22Rv1 (cell line): ENCODE measurements at regions not wholly inside any gene's neighbourhood (a gene's known extent, or its start where the extent isn't known, plus 50 kb on each side); places are given as distances from the start of the nearest gene placed in this dataset.

Source experiments
- H3K27ac ChIP-seq: fragments of 450-650 bp; 2 replicates; pipeline ENCODE4 v1.5.1; 2017
- ZFX ChIP-seq: fragments of 450-650 bp; IDR thresholded peaks from 2 replicates; pipeline ENCODE4 v1.6.1; 2017; ENCODE audit warnings: antibody characterized with exemption, borderline replicate concordance
- TF ChIP-seq, protein P1 (sequence below): fragments of 450-650 bp; IDR thresholded peaks from 2 replicates; pipeline ENCODE4 v1.5.1; 2017; ENCODE audit warnings: mild to moderate bottlenecking

DNA sequence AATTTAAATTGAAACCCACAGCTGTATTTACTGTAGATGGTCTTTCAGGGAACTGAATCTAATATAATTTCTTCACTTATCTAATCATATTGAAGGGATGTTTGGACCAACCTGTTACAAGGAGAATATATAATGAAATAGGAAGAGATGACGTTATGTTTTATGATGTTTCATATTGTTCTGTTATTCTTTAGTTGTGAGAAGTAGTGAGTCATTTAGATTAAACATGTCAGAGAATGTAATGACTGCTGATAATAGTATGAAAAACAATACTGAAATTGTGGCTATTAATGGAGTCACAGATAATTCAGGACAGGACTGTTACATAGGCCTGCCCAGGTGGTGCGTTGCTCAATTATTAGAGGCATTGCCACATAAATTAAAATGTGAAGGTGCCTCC, 1993.4 kb downstream of the EFNA5 start:
- H3K27ac ChIP-seq = no peak overlapping the region
- TF ChIP-seq, protein P1, sequence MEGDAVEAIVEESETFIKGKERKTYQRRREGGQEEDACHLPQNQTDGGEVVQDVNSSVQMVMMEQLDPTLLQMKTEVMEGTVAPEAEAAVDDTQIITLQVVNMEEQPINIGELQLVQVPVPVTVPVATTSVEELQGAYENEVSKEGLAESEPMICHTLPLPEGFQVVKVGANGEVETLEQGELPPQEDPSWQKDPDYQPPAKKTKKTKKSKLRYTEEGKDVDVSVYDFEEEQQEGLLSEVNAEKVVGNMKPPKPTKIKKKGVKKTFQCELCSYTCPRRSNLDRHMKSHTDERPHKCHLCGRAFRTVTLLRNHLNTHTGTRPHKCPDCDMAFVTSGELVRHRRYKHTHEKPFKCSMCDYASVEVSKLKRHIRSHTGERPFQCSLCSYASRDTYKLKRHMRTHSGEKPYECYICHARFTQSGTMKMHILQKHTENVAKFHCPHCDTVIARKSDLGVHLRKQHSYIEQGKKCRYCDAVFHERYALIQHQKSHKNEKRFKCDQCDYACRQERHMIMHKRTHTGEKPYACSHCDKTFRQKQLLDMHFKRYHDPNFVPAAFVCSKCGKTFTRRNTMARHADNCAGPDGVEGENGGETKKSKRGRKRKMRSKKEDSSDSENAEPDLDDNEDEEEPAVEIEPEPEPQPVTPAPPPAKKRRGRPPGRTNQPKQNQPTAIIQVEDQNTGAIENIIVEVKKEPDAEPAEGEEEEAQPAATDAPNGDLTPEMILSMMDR = no peak
- TF ChIP-seq ZFX = no peak

DNA sequence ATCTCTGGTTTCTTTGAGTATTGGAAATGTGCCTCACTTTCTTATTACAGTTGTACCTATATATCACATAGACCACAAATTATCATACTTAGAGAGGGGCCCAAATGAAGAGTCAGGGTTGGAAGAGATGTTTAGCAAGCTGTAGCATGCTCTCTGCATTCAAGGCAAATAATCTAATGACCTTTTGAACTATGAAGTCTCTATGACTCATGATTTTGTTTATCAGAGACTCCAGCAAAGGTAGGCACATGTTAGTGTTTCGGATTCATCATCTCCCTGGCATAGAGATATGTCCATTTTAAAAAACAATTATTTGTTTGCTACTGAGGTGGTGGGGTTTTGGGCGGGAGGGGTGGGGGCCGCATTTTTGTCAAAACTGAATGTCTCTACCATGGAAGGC, 2000.1 kb downstream of the EFNA5 start:
- TF ChIP-seq, protein P1 = no peak
- H3K27ac ChIP-seq = no peak overlapping the region

DNA sequence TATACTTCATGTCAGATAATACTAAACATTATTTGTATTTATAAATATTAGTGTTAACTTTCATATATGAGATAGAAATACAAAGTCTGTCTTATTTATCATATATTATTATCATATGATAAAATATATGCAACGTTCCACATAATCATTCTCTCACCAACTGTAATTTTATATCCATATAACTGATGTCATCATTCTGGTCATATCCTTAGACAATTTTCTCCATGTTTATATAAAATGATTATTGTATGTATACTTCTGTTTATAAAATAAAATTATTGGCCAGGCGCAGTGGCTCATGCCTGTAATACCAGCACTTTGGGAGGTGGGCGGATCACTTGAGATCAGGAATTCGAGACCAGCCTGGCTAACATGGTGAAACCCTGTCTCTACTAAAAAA, 2007.1 kb downstream of the EFNA5 start:
- TF ChIP-seq ZFX = no peak
- TF ChIP-seq, protein P1 = no peak

DNA sequence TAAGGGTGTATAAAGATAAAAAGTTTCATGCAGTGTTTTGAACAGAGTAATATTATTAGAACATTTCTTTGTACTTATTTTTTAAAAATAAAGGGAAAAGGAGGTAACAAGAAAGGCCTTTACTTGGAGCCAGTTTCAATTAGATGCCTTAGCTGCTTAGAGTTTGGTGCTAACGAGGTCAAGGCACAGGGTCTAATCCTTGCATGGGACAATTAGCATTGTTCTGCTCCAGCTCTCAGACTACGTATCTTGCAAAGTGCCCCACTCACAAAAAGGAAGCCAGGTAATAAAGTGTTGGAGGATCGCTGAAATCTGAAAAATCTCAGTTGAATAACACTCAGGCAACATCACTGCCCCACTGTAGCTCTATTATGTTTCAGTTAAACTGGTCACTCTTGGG, 2011.3 kb downstream of the EFNA5 start:
- H3K27ac ChIP-seq = no peak overlapping the region
- no peak for TF ChIP-seq ZFX
- TF ChIP-seq, protein P1 = no peak

More for the DNA sequence above, 2007.1 kb downstream of the EFNA5 start:
- H3K27ac ChIP-seq = no peak overlapping the region

DNA sequence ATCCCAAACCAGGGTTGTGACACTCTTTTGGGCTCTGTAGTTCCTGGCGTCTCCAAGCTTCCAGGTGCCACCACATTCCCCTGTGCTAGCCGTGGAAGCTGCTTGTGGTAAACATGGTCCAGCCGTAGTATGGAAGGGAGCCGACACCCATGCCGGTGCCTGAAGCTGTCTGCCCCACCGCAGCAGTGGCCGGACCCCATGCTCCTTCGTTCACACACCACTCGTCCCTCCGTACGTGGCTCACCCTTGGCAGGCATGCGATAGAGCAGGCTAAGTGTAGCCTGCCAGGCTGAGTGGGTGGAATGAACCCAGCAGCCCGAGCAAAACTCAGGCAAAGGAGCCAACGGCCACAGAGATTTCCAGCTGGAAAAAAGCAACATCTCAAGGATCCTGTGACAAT, 2030.4 kb downstream of the EFNA5 start:
- no peak for TF ChIP-seq ZFX
- TF ChIP-seq, protein P1 = no peak
- no peak overlapping the region for H3K27ac ChIP-seq

DNA sequence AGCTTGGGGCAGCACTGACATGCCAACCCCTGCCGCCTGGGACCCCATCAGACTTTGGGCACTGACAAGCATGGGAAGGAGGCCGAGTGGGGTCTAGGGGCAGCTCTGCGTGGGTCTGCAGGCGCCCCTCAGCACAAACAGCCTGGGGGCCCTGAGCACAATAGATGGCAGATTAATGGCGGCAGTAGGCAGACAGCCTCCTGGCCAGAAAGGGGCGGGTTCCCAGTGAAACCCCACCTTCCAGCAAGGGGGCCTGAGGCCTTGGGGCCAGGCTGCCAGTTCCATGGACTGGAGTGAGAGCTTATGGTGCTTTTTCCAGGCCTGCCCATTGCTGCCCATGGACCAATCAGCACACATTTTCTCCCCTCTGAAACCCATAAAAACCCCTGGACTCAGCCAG, 2031.2 kb downstream of the EFNA5 start:
- H3K27ac ChIP-seq = no peak overlapping the region
- TF ChIP-seq ZFX = no peak

DNA sequence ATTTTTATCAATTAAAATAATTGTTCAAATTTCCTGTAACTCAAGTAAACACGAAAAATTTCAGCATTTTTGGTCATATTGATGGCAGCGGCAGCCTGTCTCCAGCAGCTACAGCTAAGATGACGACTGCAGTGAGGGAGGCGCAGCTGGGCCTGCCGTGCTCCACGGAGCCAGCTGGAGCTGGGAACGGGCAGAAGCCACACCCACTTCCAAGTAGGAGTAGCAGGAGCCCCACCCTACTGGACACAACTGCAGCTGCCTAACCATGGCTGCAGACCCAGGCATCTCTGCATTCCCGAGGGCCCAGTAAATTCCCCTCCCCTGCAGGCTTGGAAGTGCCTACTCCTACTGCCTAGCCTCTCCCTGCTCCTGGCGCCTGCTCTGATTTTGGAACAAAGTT, 2031.7 kb downstream of the EFNA5 start:
- no peak for TF ChIP-seq ZFX
- TF ChIP-seq, protein P1 = no peak
- no peak overlapping the region for H3K27ac ChIP-seq

DNA sequence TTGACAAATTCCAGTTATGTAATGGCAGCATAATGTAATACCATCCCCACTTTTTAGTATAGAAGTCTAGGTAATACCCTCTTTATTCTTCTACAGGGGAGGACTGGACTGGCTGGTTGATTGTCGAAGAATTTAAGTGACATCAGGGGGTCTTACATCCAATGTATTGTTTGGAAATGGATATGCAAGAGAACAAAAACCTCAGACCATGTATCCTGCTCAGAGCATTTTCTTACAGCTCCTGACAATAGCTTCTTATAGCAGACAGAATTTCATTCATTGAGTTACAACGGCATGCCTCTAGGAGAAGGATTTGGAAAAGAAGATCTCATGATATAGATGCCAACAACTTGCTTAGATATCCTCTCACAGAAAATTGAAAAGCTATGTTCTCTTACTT, 2032.3 kb downstream of the EFNA5 start:
- H3K27ac ChIP-seq = no peak overlapping the region
- TF ChIP-seq, protein P1 = no peak
- no peak for TF ChIP-seq ZFX
